ENCODE measurements at regions not wholly inside any gene's neighbourhood (a gene's known extent, or its start where the extent isn't known, plus 50 kb on each side); places are given as distances from the start of the nearest gene placed in this dataset.

DNA sequence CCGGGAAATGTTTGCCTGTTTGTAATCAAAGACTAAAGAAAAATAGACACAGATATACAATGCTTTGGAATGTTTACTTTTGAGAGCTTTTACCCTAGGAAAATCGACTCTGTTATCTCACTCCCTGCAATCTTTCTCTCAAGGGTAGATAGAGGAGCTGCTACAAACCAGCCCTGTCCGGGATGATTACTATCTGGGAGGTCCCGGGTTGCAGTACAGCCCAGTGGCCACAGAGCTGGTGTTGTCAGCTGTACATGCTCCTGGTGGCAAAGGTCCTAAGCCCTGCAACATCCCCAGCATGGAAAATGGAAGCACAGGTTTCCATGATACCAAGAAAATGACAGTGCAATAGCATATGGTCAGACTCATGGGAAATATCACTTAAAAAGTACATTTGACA is 570.5 kb upstream of the SOX11 start:
- TF ChIP-seq ZNF10 (tag by site-specific recombination; IDR thresholded peaks at IDR 0.05): no peak
- TF ChIP-seq, protein P1, sequence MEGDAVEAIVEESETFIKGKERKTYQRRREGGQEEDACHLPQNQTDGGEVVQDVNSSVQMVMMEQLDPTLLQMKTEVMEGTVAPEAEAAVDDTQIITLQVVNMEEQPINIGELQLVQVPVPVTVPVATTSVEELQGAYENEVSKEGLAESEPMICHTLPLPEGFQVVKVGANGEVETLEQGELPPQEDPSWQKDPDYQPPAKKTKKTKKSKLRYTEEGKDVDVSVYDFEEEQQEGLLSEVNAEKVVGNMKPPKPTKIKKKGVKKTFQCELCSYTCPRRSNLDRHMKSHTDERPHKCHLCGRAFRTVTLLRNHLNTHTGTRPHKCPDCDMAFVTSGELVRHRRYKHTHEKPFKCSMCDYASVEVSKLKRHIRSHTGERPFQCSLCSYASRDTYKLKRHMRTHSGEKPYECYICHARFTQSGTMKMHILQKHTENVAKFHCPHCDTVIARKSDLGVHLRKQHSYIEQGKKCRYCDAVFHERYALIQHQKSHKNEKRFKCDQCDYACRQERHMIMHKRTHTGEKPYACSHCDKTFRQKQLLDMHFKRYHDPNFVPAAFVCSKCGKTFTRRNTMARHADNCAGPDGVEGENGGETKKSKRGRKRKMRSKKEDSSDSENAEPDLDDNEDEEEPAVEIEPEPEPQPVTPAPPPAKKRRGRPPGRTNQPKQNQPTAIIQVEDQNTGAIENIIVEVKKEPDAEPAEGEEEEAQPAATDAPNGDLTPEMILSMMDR (tag by site-specific recombination; IDR thresholded peaks at IDR 0.05): no peak
- TF ChIP-seq ZBTB7A (tag by site-specific recombination; IDR thresholded peaks at IDR 0.05; ENCODE audit: low read depth): no peak
- TF ChIP-seq ZBTB8A (tag by site-specific recombination; IDR thresholded peaks at IDR 0.05): no peak
- no peak for TF ChIP-seq YY1 (tag by site-specific recombination; IDR thresholded peaks at IDR 0.05)
- TF ChIP-seq ZNF544 (tag by site-specific recombination; IDR thresholded peaks at IDR 0.05): no peak
- no peak for TF ChIP-seq ZNF76 (tag by site-specific recombination; IDR thresholded peaks at IDR 0.05; ENCODE audit: borderline replicate concordance, low read depth)
